AG08396 (cell line): ENCODE measurements at regions not wholly inside any gene's neighbourhood (a gene's known extent, or its start where the extent isn't known, plus 50 kb on each side); places are given as distances from the start of the nearest gene placed in this dataset.
"Not testable (repeated sequence)": the region's sequence is repeated elsewhere in the genome, so short reads cannot be mapped to it uniquely, and the experiment has no call there.

ENCODE experiments used
- DNase-seq: peaks from one replicate; pipeline ENCODE4 v3.0.0; 2012; ENCODE audit warnings: low spot score, mixed read lengths

DNA sequence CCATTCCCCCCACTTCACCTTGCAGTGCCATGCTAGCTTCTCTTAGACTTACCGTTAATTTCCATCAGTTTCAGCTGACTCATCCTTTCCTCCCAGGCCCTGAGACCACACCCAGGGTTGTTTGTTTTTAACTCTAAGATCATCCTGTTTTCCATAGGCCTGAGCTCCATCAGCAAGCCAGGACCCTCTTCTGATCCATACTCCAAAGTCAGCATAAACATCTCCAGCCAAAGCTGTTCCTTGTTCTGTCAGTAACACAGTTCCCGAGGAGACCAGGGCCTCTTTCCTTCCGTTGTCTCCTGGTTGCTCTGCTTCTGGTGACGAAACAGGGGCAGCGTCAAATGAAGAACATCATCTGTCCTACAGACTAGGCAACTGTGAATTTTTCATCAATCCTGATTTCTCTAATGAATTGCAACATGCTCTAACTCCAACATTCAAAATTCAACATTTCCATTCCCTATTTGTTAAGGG is 83.8 kb upstream of the HNF1B start:
- peak; percentile 34 for DNase-seq

GRCh38 chr17:37827905-37828650 is 83.2 kb upstream of the HNF1B start:
- DNase-seq, result no peak

DNA sequence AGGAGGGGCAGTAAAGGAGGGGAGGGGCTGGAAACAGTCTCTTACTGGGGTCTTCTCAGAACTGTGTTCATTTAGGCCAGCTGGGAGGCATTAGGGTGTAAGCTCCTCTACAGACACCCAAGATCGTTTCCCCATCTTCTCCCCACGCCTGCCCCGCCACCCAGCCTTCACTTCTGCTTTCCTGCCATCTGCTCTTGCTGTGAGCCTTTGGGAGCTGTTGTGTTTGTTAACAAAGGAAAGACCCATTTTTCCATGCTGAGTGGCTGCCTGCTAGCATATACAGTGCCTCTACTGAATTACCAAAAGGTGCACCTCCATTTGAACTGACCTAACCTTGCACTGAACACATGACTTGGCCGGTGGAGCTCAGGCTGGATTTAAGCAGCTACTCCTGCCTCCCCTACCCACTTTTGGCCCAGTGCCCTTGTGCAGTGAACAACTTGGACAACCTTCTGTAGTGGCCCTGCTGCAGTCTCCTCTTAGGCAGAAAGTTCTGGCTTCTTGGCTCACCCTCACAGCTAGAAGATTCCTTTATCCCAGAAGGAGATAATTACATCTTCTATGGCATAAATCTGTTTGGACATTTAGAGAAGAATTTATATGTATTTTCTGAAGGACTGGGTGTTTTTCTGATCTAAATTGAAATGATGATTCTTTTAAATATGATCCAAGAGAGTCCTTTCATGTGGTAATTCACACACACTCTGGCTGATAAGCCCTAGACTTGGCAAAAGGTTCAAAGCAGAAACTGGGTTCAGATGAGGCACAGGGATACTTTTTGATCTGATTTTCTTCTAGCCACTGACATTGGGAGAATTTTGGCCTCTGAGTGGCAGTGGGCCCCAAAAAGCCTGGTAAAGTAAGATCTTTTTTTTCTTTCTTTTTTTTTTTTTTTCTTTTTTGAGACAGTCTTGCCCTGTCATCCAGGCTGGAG is 81.9 kb upstream of the HNF1B start:
- DNase-seq, result no peak

DNA sequence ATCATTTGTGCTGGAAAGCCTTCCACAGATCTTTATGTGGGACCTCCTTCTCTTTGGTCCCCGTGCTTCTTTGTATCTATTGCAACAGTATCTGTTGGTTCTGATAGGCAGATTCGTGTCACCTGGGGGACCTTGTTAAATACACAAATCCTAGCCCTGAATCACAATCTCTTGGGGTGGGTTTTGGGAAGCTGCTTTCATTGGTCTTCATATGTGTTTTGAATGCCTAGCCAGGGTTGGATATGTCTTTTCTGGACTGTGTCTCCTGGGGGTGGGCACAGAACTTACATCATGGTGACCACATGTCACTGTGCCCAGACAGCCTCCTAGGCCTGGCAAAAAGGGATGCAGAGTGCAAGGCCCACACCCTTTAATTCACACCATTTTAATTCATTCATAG is 81.0 kb upstream of the HNF1B start:
- no peak for DNase-seq

DNA sequence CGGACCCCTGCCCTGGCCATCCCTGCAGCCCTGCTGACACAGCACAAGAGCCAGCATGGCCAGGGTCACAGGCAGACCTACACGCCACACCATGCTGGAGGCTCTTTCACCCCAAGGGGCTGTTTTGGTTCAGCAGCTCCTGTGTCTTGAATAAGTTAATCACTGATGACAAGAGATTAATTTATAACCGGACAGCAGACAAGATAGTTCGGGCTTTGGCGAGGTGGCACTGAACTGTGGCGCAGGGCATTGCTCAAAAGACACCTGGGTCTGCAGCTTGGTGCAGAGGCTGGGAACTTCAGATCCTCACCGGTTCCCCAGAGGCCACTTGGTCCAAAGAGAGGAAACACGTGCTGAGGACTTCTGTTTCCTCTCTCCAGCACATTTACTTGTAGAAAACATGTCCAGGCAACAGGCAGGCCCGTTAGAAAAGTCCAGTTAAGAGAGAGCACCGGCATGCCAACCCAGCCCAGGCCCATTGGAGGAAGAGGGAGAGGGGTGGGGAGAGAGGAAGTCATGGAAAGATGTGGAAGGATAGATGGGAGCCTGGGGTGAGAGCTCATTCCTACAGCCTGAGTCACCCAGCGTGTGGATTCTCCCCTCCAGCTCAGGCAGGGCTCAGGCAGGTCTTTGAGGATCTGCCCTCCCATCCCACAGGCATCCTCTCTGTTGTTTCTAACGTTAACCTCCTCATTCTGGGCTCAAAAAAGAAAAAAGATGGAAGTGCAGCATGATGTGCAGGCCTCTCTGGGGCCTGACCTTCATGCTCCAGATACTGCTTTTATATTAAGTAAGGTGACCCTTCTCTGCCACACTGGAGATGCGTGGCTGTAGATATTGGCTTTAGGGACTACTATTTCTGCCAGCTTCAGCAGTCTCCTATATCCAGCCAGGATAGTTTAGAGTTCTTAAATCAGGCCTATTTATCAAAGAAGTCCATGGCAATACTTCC is 80.0 kb upstream of the HNF1B start:
- peak; percentile 86 for DNase-seq

- no peak for DNase-seq
These were observed 79.1 kb upstream of the HNF1B start for GRCh38 chr17:37823996-37824395.

DNA sequence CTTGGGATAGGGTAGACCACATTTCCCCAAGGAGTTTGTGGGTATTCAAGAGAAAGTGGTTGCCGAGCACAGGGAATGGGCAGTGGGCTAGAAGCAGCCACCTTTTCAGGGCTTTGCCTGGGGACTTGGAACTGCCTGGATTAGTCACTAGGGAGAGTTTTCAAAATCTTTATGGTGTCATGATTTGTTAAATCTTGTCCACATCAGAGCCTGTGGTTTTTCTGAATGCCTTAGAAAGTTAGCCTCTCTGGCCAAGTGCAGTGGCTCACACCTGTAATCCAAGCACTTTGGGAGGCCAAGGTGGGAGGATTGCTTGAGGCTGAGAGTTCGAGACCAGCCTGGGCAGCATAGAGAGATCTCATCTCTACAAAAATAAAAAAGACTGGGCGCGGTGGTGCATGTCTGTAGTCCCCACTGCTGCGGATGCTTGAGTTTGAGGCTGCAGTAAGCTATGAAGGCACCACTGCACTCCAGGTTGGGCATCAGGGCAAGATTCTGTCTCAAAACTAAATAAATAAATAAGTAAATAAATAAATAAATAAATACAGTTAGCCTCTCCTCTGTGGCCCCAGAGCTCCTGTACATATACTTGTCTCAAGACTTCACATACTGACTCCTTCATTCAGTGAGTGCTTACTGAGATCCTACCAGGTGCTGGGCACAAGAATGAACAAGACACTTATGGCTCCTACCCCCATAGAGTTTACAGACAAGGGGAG is 76.3 kb upstream of the HNF1B start:
- no peak for DNase-seq

GRCh38 chr17:37820313-37820994 is 75.6 kb upstream of the HNF1B start:
- no peak for DNase-seq

GRCh38 chr17:37818689-37819088 is 73.8 kb upstream of the HNF1B start:
- DNase-seq, result no peak

DNA sequence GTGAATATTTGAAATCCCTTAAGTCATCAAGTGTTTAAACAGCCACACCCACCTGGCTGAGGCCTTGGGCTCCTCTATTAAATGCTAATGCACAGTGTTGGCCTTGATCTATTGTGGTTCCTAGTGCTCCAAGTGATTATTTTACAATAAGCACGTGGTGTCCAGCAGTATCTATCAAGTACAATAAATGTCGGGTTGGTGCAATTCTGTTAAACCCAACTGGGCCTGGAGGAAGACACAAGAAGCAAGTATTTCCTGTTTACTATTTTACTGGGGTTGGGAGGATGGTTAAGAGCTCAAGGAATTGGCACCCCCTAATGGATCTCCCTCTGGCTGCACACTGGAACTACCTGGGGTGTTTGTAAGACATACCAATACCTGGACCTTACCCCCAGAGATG is 72.1 kb upstream of the HNF1B start:
- no peak for DNase-seq

GRCh38 chr17:37815536-37815935 is 70.7 kb upstream of the HNF1B start:
- no peak for DNase-seq

DNA sequence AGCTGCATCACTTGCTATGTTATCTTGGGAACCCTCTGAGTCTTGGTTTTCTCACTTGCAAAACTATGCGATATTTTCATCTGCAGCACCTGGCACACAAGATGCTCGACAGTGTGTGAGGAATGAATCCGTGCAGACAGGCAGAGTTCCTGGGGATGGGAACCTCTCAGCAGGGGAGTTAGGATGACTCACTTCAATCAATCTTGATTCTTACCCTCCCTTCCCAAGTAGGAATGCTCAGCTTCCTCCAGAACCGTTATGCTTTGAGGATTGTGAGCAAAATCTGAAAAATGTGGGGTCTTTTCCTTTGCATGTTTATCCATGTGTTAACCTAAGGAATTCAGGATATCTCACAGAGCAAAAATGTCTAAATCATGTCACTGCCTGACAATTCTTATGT is 68.9 kb upstream of the HNF1B start:
- peak; percentile 78 for DNase-seq

DNA sequence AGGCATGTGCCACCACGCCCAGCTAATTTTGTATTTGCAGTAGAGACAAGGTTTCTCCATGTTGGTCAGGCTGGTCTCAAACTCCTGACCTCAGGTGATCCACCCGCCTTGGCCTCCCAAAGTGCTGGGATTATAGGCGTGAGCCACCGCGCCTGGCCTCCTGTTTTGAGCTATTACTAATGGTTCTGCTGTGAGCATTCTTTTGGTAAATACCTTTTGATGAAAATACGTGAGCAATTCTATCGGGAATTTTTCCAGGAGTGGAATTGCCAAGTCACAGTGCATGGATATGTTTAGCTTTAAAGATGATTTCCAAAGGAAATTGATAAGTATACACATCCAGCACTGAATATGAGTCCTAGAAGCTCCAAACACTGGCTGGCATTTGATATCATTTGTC is 64.0 kb upstream of the HNF1B start:
- not testable (repeated sequence) for DNase-seq

GRCh38 chr17:37802712-37803416 is 58.0 kb upstream of the HNF1B start:
- peak; percentile 66 for DNase-seq

DNA sequence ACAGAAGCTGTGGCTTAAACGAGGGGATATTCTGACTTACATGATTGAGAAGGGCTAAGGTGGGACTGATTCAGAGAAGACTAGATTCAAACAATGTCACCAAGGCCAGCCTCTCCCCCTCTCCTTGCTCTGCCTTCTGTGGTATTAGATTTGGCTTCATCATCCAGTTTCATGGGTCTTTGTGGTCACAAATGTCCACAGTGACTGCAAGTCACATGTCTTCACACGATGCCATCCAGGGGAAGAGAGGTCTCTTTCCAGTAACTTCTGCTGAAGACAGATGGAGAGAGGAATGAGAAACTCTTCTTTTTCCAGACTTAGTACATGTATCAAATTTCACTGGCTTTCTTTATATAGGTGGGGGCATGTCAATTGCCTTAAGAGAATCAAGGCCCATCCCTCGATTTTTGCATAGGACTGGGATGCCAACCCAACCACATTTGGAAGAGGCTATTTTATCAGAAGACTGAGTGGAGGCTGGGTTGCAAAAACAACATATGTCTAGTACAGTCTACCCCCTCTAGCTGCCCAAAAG is 57.3 kb upstream of the HNF1B start:
- no peak for DNase-seq

DNA sequence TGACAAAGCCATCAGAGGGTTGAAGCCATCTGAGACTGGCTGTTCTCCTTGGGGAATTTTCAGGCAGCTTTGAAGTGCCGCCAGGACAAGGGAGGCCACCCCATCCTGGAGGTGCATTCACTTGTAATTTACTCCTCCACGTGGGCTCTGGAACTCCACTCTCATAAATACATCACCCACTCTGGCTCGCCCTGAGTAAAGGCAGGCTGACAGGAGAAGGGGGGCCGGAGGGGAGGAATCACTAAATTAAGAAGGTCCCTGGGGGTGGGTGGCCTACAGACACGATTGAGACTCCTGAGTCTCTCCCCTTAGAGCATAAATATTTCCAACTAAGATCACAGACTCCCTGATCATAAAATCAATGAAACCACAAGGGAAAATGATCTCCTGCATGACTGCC is 56.3 kb upstream of the HNF1B start:
- DNase-seq, result no peak

- DNase-seq, result no peak
These were observed 52.3 kb upstream of the HNF1B start for GRCh38 chr17:37797206-37797605.

DNA sequence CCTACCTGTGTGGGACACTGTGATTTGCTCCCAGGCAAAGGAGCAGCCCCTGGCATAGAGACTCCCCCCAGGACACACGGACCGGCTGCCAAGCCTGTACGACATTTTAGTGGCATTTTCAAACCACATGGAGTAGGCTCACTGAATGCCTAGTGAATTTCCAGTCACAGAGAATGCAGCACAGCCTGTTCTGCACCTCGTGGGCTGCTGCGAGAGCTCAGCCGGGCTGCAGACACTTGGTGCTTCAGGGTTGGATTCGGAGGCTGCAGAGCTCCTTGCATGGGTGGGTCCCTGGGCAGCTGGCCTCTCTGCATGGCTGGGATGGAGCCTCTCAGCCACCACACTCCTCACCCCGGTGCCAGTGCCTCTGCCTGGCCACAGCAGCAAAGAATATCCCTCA is 51.2 kb upstream of the HNF1B start:
- DNase-seq, result no peak
